CD14-positive monocyte (primary cell): ENCODE measurements at regions not wholly inside any gene's neighbourhood (a gene's known extent, or its start where the extent isn't known, plus 50 kb on each side); places are given as distances from the start of the nearest gene placed in this dataset.

ENCODE experiments used
- DNase-seq, 3 donors: peaks; one replicate each; pipeline ENCODE4 v3.0.0-alpha.2; 2011 to 2022
- H2AFZ ChIP-seq: 2 replicates; pipeline ENCODE4 v1.6.0; 2012; ENCODE audit warnings: mild to moderate bottlenecking, low read depth, low read length, inconsistent platforms; ENCODE audit not compliant: insufficient read depth, poor library complexity, severe bottlenecking
- H3K27ac ChIP-seq, 2 donors: 1 replicate in 1 of 2; 2 replicates in 1 of 2; pipeline ENCODE4 v1.5.1; 2012 to 2013; ENCODE audit warnings: low read length in 2 of 2, control low read depth in 1 of 2, inconsistent platforms in 1 of 2, low read depth in 1 of 2, mild to moderate bottlenecking in 1 of 2
- H3K27me3 ChIP-seq, 2 donors: one replicate each; pipeline versions ENCODE4 v1.6.0 to v1.6.1; 2011 to 2013; ENCODE audit warnings: low read length in 2 of 2; ENCODE audit not compliant: control insufficient read depth in 2 of 2, insufficient read depth in 2 of 2
- H3K36me3 ChIP-seq, 2 donors: replicated peaks in 1 of 2; 1 replicate in 1 of 2; 2 replicates in 1 of 2; pipeline versions ENCODE4 v1.5.1 to v1.6.1; 2012 to 2013; ENCODE audit warnings: low read length in 2 of 2, control low read depth in 1 of 2, inconsistent platforms in 1 of 2, mild to moderate bottlenecking in 1 of 2; ENCODE audit not compliant: insufficient read depth in 2 of 2, control insufficient read depth in 1 of 2
- H3K4me1 ChIP-seq, 2 donors: 1 replicate in 1 of 2; 2 replicates in 1 of 2; pipeline versions ENCODE4 v1.5.1 to v1.6.1; 2012 to 2013; ENCODE audit warnings: low read length in 2 of 2, control low read depth in 1 of 2, inconsistent platforms in 1 of 2, mild to moderate bottlenecking in 1 of 2, moderate library complexity in 1 of 2; ENCODE audit not compliant: insufficient read depth in 2 of 2, control insufficient read depth in 1 of 2
- H3K4me2 ChIP-seq: replicated peaks from 2 replicates; pipeline ENCODE3; 2012; ENCODE audit warnings: low read length, moderate library complexity, mild to moderate bottlenecking; ENCODE audit not compliant: poor library complexity, severe bottlenecking; ENCODE audit errors: extremely low read depth
- H3K4me3 ChIP-seq, 3 experiments: fragments of 200-600 bp in 1 of 3; sonication (generic) in 1 of 3; replicated peaks in 1 of 3; 1 replicate in 2 of 3; 2 replicates in 1 of 3; pipeline ENCODE4 v1.5.1; 2011 to 2013; ENCODE audit warnings: low read length in 3 of 3, mild to moderate bottlenecking in 3 of 3, control low read depth in 2 of 3, low read depth in 2 of 3, inconsistent platforms in 1 of 3, moderate library complexity in 1 of 3
- H3K79me2 ChIP-seq: 2 replicates; pipeline ENCODE4 v1.6.0; 2012; ENCODE audit warnings: mild to moderate bottlenecking, control low read depth, inconsistent platforms, low read length, moderate library complexity; ENCODE audit not compliant: insufficient read depth
- H3K9ac ChIP-seq: 2 replicates; pipeline ENCODE4 v1.6.0; 2017; ENCODE audit warnings: low read length, mild to moderate bottlenecking; ENCODE audit not compliant: insufficient read depth, poor library complexity, severe bottlenecking
- H3K9me3 ChIP-seq, 2 donors: replicated peaks in 1 of 2; 1 replicate in 1 of 2; 2 replicates in 1 of 2; pipeline versions ENCODE4 v1.5.1 to v1.6.1; 2012 to 2013; ENCODE audit warnings: low read length in 2 of 2, control low read depth in 1 of 2; ENCODE audit not compliant: control insufficient read depth in 1 of 2, insufficient read depth in 1 of 2
- H4K20me1 ChIP-seq: 2 replicates; pipeline ENCODE4 v1.6.0; 2012; ENCODE audit warnings: mild to moderate bottlenecking, low read length, control low read depth, moderate library complexity; ENCODE audit not compliant: insufficient read depth
- H3K27ac Mint-ChIP-seq, 7 donors: one replicate each; pipeline ENCODE4 v1.8.0; 2020; ENCODE audit warnings: mild to moderate bottlenecking in 7 of 7, mixed read lengths in 7 of 7, moderate library complexity in 6 of 7, inconsistent platforms in 2 of 7
- H3K27me3 Mint-ChIP-seq, 3 donors: one replicate each; pipeline ENCODE4 v1.8.0; 2021 to 2022; ENCODE audit warnings: low read depth in 3 of 3, mild to moderate bottlenecking in 3 of 3, mixed read lengths in 3 of 3, moderate library complexity in 3 of 3, inconsistent platforms in 1 of 3
- H3K36me3 Mint-ChIP-seq, 2 donors: one replicate each; pipeline ENCODE4 v1.8.0; 2020; ENCODE audit warnings: mixed read lengths in 2 of 2, inconsistent platforms in 1 of 2, mild to moderate bottlenecking in 1 of 2
- H3K4me1 Mint-ChIP-seq: one replicate; pipeline ENCODE4 v1.8.0; 2020; ENCODE audit warnings: mild to moderate bottlenecking, mixed read lengths
- H3K4me3 Mint-ChIP-seq, 2 donors: one replicate each; pipeline ENCODE4 v1.8.0; 2020; ENCODE audit warnings: mild to moderate bottlenecking in 2 of 2, mixed read lengths in 2 of 2, moderate library complexity in 1 of 2
- H3K9me3 Mint-ChIP-seq, 7 donors: one replicate each; pipeline ENCODE4 v1.8.0; 2020 to 2022; ENCODE audit warnings: mixed read lengths in 7 of 7, mild to moderate bottlenecking in 6 of 7, moderate library complexity in 6 of 7, inconsistent platforms in 2 of 7
- WGBS: methylation state at CpG from one replicate; pipeline ENCODE4 v1.1.5; 2013; ENCODE audit warnings: missing lambda C conversion rate; ENCODE audit not compliant: insufficient coverage; 5-methylcytosine and 5-hydroxymethylcytosine counted together
- intact Hi-C, 2 donors: fragments of 100-400 bp; cut with micrococcal nuclease; formaldehyde crosslinking; loops; one replicate each; pipeline versions ENCODE4 v1.15.0 to v1.15.1; 2023
- TF ChIP-seq, protein P1 (sequence below): fragments of 200-600 bp; IDR thresholded peaks from one replicate; pipeline ENCODE4 v1.8.0; 2022; ENCODE audit warnings: antibody characterized with exemption, mild to moderate bottlenecking

DNA sequence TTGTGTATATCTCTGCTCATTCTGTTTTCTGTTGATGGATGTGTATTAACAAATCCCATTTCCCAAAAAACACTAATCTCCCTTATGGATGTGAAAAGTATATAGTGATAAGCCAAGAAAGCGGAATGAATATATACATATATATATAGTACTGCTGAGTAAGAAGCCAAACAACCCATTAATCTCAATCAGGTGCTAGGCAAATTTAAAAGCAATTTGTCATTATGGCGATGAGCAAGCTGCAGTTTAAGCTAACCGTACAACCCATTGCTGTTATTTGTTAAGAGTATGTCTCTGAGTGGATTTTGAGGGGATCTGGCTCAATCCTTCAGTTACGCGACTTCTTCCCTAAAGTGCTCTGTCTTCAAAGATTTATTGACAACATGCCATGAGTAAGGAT, 640.4 kb upstream of the ARRDC3 start:
- no peaks in the 10 kb centered on the region for H3K36me3 Mint-ChIP-seq
- Histone ChIP-seq H3K4me1 (no peaks in the 10 kb centered on the region), H3K4me3 (no peak overlapping the region), H2AFZ (no peak overlapping the region), H3K9ac (no peak overlapping the region), H3K9me3 (no peaks in the 10 kb centered on the region), H3K4me2 (no peak overlapping the region), H4K20me1 (no peaks in the 10 kb centered on the region), H3K79me2 (no peaks in the 10 kb centered on the region), H3K36me3 (no peaks in the 10 kb centered on the region), H3K27ac (no peak overlapping the region), H3K27me3 (no peaks in the 10 kb centered on the region)
- no peak overlapping the region for H3K27ac Mint-ChIP-seq
- no CpG with 5 or more reads among the region's 5 CpGs for WGBS
- H3K9me3 Mint-ChIP-seq = no peaks in the 10 kb centered on the region
- no peak for DNase-seq
- no peaks in the 10 kb centered on the region for H3K27me3 Mint-ChIP-seq
- no peaks in the 10 kb centered on the region for H3K4me1 Mint-ChIP-seq
- H3K4me3 Mint-ChIP-seq = no peak overlapping the region
- intact Hi-C loops = no loop called here
- TF ChIP-seq, protein P1, sequence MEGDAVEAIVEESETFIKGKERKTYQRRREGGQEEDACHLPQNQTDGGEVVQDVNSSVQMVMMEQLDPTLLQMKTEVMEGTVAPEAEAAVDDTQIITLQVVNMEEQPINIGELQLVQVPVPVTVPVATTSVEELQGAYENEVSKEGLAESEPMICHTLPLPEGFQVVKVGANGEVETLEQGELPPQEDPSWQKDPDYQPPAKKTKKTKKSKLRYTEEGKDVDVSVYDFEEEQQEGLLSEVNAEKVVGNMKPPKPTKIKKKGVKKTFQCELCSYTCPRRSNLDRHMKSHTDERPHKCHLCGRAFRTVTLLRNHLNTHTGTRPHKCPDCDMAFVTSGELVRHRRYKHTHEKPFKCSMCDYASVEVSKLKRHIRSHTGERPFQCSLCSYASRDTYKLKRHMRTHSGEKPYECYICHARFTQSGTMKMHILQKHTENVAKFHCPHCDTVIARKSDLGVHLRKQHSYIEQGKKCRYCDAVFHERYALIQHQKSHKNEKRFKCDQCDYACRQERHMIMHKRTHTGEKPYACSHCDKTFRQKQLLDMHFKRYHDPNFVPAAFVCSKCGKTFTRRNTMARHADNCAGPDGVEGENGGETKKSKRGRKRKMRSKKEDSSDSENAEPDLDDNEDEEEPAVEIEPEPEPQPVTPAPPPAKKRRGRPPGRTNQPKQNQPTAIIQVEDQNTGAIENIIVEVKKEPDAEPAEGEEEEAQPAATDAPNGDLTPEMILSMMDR = no peak

DNA sequence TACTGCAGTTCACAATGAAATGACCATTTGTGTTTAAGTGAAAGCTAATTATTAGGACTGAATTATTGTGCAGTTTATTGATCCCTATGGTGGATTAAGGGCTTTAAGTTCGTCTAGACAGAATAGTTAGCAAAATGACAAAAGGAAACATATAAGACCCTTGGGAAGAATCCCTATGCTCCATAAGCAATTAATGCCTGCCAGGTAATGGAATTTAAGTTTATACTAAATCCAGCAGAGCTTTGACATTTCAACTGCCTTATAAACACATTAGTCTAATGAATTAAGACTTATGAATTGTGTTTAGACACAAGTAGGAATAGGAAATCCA, 640.0 kb upstream of the ARRDC3 start:
- no peaks in the 10 kb centered on the region for H4K20me1 ChIP-seq
- H2AFZ ChIP-seq = no peak overlapping the region
- no peak overlapping the region for H3K27ac ChIP-seq
- H3K79me2 ChIP-seq = no peaks in the 10 kb centered on the region
- H3K4me1 Mint-ChIP-seq = no peaks in the 10 kb centered on the region
- H3K36me3 Mint-ChIP-seq = no peaks in the 10 kb centered on the region
- no peaks in the 10 kb centered on the region for H3K27me3 ChIP-seq
- no peaks in the 10 kb centered on the region for H3K9me3 Mint-ChIP-seq
- H3K27ac Mint-ChIP-seq = no peak overlapping the region
- H3K27me3 Mint-ChIP-seq = no peaks in the 10 kb centered on the region
- no CpG with 5 or more reads among the region's 1 CpG for WGBS
- DNase-seq = no peak
- intact Hi-C loops = no loop called here
- H3K4me3 ChIP-seq = no peak overlapping the region
- no peak overlapping the region for H3K4me3 Mint-ChIP-seq
- no peak overlapping the region for H3K4me2 ChIP-seq
- no peaks in the 10 kb centered on the region for H3K9me3 ChIP-seq
- no peaks in the 10 kb centered on the region for H3K36me3 ChIP-seq
- TF ChIP-seq, protein P1 = no peak
- H3K4me1 ChIP-seq = no peaks in the 10 kb centered on the region
- no peak overlapping the region for H3K9ac ChIP-seq
